HEK293 (cell line): ENCODE measurements at regions not wholly inside any gene's neighbourhood (a gene's known extent, or its start where the extent isn't known, plus 50 kb on each side); places are given as distances from the start of the nearest gene placed in this dataset.

Source experiments
- CTCF ChIA-PET: fragments of 350-600 bp; formaldehyde crosslinking; extraction: SDS; loops from one replicate; lab custom pipeline; 2021; ENCODE audit warnings: antibody characterized with exemption; lab: Yijun Ruan, JAX
- POLR2A ChIA-PET: fragments of 300-600 bp; formaldehyde crosslinking; extraction: SDS; loops from one replicate; lab custom pipeline; 2020; ENCODE audit warnings: antibody characterized with exemption, inconsistent platforms; lab: Yijun Ruan, JAX
- H3K27ac ChIP-seq: fragments of 200-500 bp; sonication (Bioruptor generic); 2 replicates; pipeline ENCODE4 v1.5.1; 2014; ENCODE audit warnings: low read depth, low read length, control low read depth, inconsistent platforms; ENCODE audit errors: extremely low read depth
- H3K36me3 ChIP-seq, 2 experiments: fragments of 200-500 bp in 1 of 2; sonication (Bioruptor generic) in 1 of 2; 1 replicate in 1 of 2; 2 replicates in 1 of 2; pipeline ENCODE4 v1.5.1; 2014 to 2017; ENCODE audit warnings: inconsistent platforms in 2 of 2, low read length in 2 of 2; ENCODE audit not compliant: control insufficient read depth in 2 of 2, insufficient read depth in 1 of 2
- H3K4me1 ChIP-seq: fragments of 200-500 bp; sonication (Bioruptor generic); 2 replicates; pipeline ENCODE4 v1.5.1; 2014; ENCODE audit warnings: mild to moderate bottlenecking, low read length, inconsistent platforms; ENCODE audit not compliant: control insufficient read depth, insufficient read depth
- H3K4me3 ChIP-seq: 2 replicates; pipeline ENCODE4 v1.5.1; 2011; ENCODE audit warnings: low read depth, mild to moderate bottlenecking, control low read depth, low read length, moderate library complexity
- H3K9me3 ChIP-seq: fragments of 200-500 bp; sonication (Bioruptor generic); 2 replicates; pipeline ENCODE4 v1.5.1; 2014; ENCODE audit warnings: low read depth, low read length, inconsistent platforms; ENCODE audit not compliant: control insufficient read depth, insufficient read depth
- GLIS2 ChIP-seq: fragments of 450-650 bp; formaldehyde crosslinking; IDR thresholded peaks from 2 replicates; pipeline ENCODE4 v1.5.1; 2016; ENCODE audit warnings: missing biosample characterization, missing genetic modification characterization
- KLF1 ChIP-seq: fragments of 450-650 bp; formaldehyde crosslinking; IDR thresholded peaks from 2 replicates; pipeline ENCODE4 v1.5.1; 2016; ENCODE audit warnings: missing biosample characterization, missing genetic modification characterization
- SP3 ChIP-seq: fragments of 450-650 bp; formaldehyde crosslinking; IDR thresholded peaks from 2 replicates; pipeline ENCODE4 v1.5.1; 2016; ENCODE audit warnings: missing biosample characterization, missing genetic modification characterization
- ZBTB17 ChIP-seq: fragments of 450-650 bp; formaldehyde crosslinking; IDR thresholded peaks from 2 replicates; pipeline ENCODE4 v1.5.1; 2016; ENCODE audit warnings: missing biosample characterization, missing genetic modification characterization
- ZBTB20 ChIP-seq: fragments of 450-650 bp; formaldehyde crosslinking; IDR thresholded peaks from 2 replicates; pipeline ENCODE4 v1.5.1; 2016; ENCODE audit warnings: missing biosample characterization, missing genetic modification characterization
- ZFHX2 ChIP-seq: fragments of 450-650 bp; formaldehyde crosslinking; conservative IDR thresholded peaks from 2 replicates; pipeline ENCODE4 v1.5.1; 2016; ENCODE audit warnings: missing biosample characterization, missing genetic modification characterization
- ZNF132 ChIP-seq: fragments of 450-650 bp; formaldehyde crosslinking; IDR thresholded peaks from 2 replicates; pipeline ENCODE4 v1.5.1; 2017; ENCODE audit warnings: missing biosample characterization, missing genetic modification characterization, borderline replicate concordance
- ZNF510 ChIP-seq: fragments of 450-650 bp; formaldehyde crosslinking; IDR thresholded peaks from 2 replicates; pipeline ENCODE4 v1.5.1; 2018; ENCODE audit warnings: mild to moderate bottlenecking, missing genetic modification characterization, missing biosample characterization; ENCODE audit not compliant: insufficient replicate concordance
- ZNF514 ChIP-seq: fragments of 450-650 bp; formaldehyde crosslinking; IDR thresholded peaks from 2 replicates; pipeline ENCODE4 v1.5.1; 2016; ENCODE audit warnings: missing biosample characterization, missing genetic modification characterization
- ZNF76 ChIP-seq: fragments of 450-650 bp; formaldehyde crosslinking; IDR thresholded peaks from 2 replicates; pipeline ENCODE4; 2016; ENCODE audit warnings: low read depth, missing biosample characterization, missing genetic modification characterization, borderline replicate concordance
- ZXDB ChIP-seq: fragments of 450-650 bp; formaldehyde crosslinking; IDR thresholded peaks from 2 replicates; pipeline ENCODE4 v1.5.1; 2016; ENCODE audit warnings: missing biosample characterization, missing genetic modification characterization
- TF ChIP-seq, protein P1 (sequence below): fragments of 450-650 bp; formaldehyde crosslinking; optimal IDR thresholded peaks from 2 replicates; pipeline ENCODE3; 2016; ENCODE audit warnings: missing biosample characterization, mild to moderate bottlenecking, missing genetic modification characterization
- TF ChIP-seq, protein P2 (sequence below): fragments of 450-650 bp; formaldehyde crosslinking; IDR thresholded peaks from 2 replicates; pipeline ENCODE4 v1.5.1; 2016; ENCODE audit warnings: missing biosample characterization, missing genetic modification characterization
- TF ChIP-seq, protein P3 (sequence below): fragments of 450-650 bp; formaldehyde crosslinking; IDR thresholded peaks from 2 replicates; pipeline ENCODE4 v1.5.1; 2016; ENCODE audit warnings: missing biosample characterization, missing genetic modification characterization
- TF ChIP-seq, protein P4 (sequence below): fragments of 450-650 bp; formaldehyde crosslinking; IDR thresholded peaks from 2 replicates; pipeline ENCODE4 v1.5.1; 2017; ENCODE audit warnings: missing biosample characterization, missing genetic modification characterization
- TF ChIP-seq, protein P5 (sequence below): fragments of 450-650 bp; formaldehyde crosslinking; conservative IDR thresholded peaks from 2 replicates; pipeline ENCODE4 v1.5.1; 2016; ENCODE audit warnings: low read depth, missing biosample characterization, missing genetic modification characterization

DNA sequence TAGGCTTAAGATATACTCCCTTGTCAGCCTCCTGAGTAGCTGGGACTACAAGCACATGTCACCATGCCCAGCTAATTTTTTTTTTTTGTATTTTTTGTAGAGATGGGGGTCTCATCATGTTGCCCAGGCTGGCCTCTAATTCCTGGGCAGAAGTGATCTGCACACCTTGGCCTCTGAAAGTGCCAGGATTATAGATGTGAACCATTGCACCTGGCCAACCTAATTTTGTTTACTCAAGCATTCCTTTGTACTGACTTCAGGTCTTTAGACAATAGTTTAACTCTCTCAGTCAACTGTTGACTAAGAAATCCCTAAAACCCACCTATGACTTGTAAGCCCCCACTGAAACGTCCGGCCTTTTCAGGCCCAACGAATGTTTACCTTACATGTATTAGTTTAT, 628.3 kb upstream of the CDH8 start:
- no peaks in the 10 kb centered on the region for H3K9me3 ChIP-seq

DNA sequence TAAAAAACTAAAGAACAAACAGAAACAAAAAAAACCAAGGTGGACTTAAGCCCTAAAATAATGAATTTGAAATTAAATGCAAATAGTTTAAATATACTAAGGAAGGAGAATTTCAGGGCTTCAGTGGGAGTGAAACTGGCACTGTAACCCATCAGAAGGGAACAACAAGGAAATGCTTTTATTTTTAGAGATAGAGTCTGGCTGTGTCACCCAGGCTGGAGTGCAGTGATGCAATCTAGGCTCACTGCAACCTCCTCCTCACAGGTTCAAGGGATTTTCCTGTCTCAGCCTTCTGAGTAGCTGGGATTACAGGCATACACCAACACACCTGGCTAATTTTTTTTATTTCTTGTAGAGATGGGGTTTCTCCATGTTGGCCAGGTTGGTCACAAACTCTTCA, 625.2 kb upstream of the CDH8 start:
- no peaks in the 10 kb centered on the region for H3K9me3 ChIP-seq
- no peak for TF ChIP-seq ZBTB20 (tag by site-specific recombination)
- TF ChIP-seq ZNF76 (tag by site-specific recombination) = no peak
- TF ChIP-seq, protein P1, sequence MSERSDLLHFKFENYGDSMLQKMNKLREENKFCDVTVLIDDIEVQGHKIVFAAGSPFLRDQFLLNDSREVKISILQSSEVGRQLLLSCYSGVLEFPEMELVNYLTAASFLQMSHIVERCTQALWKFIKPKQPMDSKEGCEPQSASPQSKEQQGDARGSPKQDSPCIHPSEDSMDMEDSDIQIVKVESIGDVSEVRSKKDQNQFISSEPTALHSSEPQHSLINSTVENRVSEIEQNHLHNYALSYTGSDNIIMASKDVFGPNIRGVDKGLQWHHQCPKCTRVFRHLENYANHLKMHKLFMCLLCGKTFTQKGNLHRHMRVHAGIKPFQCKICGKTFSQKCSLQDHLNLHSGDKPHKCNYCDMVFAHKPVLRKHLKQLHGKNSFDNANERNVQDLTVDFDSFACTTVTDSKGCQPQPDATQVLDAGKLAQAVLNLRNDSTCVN = no peak
- TF ChIP-seq, all 188 proteins: peak for 0
- Histone ChIP-seq H3K27ac (no peak overlapping the region), H3K4me3 (no peak overlapping the region), H3K36me3 (no peaks in the 10 kb centered on the region), H3K4me1 (no peaks in the 10 kb centered on the region)
- ChIA-PET POLR2A (no interaction called here), CTCF (no interaction called here)

More for the DNA sequence above, 628.3 kb upstream of the CDH8 start:
- Histone ChIP-seq H3K36me3 (no peaks in the 10 kb centered on the region), H3K27ac (no peak overlapping the region), H3K4me1 (no peaks in the 10 kb centered on the region), H3K4me3 (no peak overlapping the region)
- TF ChIP-seq SP3 (tag by site-specific recombination) = no peak
- ChIA-PET POLR2A (no interaction called here), CTCF (no interaction called here)

DNA sequence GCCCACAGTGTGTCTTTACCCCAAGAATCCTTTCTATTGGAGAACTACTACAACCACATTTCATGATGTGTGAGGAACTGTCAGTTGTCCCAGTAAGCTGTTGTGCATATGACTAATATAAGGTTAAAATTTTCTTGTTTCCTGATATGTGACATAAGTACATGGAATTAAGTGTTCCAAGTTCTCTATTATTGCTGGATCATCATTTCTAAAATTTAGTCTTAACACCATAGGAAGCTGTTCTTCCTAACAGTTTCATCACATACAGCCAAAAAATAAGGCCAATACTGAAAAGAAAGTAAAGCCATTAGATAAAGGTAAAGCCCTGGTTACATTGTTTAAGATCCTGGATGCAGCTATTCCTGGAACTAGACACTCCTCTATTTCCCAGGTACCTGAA, 620.9 kb upstream of the CDH8 start:
- ChIA-PET CTCF (no interaction called here), POLR2A (no interaction called here)
- H3K4me1 ChIP-seq = no peaks in the 10 kb centered on the region
- TF ChIP-seq, protein P2, sequence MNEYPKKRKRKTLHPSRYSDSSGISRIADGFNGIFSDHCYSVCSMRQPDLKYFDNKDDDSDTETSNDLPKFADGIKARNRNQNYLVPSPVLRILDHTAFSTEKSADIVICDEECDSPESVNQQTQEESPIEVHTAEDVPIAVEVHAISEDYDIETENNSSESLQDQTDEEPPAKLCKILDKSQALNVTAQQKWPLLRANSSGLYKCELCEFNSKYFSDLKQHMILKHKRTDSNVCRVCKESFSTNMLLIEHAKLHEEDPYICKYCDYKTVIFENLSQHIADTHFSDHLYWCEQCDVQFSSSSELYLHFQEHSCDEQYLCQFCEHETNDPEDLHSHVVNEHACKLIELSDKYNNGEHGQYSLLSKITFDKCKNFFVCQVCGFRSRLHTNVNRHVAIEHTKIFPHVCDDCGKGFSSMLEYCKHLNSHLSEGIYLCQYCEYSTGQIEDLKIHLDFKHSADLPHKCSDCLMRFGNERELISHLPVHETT = no peak
- TF ChIP-seq GLIS2 (tag by site-specific recombination) (no peak), ZBTB17 (tag by site-specific recombination) (no peak), ZFHX2 (tag by site-specific recombination) (no peak), ZNF132 (tag by site-specific recombination) (no peak)
- TF ChIP-seq, protein P3, sequence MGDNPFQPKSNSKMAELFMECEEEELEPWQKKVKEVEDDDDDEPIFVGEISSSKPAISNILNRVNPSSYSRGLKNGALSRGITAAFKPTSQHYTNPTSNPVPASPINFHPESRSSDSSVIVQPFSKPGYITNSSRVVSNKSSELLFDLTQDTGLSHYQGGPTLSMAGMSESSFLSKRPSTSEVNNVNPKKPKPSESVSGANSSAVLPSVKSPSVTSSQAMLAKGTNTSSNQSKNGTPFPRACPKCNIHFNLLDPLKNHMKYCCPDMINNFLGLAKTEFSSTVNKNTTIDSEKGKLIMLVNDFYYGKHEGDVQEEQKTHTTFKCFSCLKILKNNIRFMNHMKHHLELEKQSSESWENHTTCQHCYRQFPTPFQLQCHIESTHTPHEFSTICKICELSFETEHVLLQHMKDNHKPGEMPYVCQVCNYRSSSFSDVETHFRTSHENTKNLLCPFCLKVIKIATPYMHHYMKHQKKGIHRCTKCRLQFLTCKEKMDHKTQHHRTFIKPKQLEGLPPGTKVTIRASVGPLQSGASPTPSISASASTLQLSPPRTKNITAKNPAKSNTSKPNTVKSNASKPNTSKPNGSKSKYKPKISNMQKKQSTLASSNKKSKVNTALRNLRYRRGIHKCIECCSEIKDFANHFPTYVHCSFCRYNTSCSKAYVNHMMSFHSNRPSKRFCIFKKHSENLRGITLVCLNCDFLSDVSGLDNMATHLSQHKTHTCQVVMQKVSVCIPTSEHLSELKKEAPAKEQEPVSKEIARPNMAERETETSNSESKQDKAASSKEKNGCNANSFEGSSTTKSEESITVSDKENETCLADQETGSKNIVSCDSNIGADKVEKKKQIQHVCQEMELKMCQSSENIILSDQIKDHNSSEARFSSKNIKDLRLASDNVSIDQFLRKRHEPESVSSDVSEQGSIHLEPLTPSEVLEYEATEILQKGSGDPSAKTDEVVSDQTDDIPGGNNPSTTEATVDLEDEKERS = no peak
- no peaks in the 10 kb centered on the region for H3K9me3 ChIP-seq
- H3K27ac ChIP-seq = no peak overlapping the region
- H3K4me3 ChIP-seq = no peak overlapping the region
- H3K36me3 ChIP-seq = no peaks in the 10 kb centered on the region

DNA sequence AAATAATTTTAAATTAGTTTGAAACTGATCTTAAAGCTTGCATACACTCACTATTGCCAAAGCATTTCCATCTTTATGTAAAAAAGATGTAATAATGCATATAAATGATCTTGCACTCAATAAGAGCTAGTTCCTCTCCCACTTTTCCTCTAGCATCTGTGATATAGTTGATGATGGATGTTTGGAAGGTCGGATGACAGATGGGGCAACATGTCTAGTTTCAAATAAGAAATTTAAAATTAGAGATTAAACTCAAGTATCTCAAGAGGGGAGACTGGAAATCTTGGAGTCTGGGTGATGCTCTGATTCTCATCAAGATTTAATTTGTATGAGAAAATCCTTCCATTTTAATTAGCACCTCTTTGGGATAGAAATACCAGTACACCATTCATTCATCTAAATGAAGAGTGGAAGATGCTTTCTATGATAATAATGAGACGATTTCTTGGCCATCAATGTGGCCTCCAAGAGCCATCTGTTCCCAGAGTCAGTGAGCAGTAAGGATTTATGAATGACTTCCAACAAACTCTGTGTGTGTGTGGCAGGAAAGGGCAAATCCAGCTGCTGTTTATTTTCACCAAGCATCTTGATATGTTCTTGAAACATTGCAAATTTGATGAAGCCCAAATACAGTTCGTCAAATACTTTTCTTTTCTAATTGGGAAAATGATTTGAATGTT, 616.3 kb upstream of the CDH8 start:
- no peaks in the 10 kb centered on the region for H3K36me3 ChIP-seq
- CTCF ChIA-PET = no interaction called here
- POLR2A ChIA-PET = no interaction called here
- H3K4me1 ChIP-seq = no peaks in the 10 kb centered on the region
- no peak overlapping the region for H3K4me3 ChIP-seq
- H3K27ac ChIP-seq = no peak overlapping the region
- no peaks in the 10 kb centered on the region for H3K9me3 ChIP-seq
- no peak for TF ChIP-seq ZNF510 (tag by site-specific recombination)
- TF ChIP-seq ZXDB (tag by site-specific recombination) = no peak
- no peak for TF ChIP-seq KLF1 (tag by site-specific recombination)
- no peak for TF ChIP-seq ZNF514 (tag by site-specific recombination)
- TF ChIP-seq, protein P4, sequence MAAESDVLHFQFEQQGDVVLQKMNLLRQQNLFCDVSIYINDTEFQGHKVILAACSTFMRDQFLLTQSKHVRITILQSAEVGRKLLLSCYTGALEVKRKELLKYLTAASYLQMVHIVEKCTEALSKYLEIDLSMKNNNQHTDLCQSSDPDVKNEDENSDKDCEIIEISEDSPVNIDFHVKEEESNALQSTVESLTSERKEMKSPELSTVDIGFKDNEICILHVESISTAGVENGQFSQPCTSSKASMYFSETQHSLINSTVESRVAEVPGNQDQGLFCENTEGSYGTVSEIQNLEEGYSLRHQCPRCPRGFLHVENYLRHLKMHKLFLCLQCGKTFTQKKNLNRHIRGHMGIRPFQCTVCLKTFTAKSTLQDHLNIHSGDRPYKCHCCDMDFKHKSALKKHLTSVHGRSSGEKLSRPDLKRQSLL (tag by site-specific recombination) = no peak
- TF ChIP-seq, protein P5, sequence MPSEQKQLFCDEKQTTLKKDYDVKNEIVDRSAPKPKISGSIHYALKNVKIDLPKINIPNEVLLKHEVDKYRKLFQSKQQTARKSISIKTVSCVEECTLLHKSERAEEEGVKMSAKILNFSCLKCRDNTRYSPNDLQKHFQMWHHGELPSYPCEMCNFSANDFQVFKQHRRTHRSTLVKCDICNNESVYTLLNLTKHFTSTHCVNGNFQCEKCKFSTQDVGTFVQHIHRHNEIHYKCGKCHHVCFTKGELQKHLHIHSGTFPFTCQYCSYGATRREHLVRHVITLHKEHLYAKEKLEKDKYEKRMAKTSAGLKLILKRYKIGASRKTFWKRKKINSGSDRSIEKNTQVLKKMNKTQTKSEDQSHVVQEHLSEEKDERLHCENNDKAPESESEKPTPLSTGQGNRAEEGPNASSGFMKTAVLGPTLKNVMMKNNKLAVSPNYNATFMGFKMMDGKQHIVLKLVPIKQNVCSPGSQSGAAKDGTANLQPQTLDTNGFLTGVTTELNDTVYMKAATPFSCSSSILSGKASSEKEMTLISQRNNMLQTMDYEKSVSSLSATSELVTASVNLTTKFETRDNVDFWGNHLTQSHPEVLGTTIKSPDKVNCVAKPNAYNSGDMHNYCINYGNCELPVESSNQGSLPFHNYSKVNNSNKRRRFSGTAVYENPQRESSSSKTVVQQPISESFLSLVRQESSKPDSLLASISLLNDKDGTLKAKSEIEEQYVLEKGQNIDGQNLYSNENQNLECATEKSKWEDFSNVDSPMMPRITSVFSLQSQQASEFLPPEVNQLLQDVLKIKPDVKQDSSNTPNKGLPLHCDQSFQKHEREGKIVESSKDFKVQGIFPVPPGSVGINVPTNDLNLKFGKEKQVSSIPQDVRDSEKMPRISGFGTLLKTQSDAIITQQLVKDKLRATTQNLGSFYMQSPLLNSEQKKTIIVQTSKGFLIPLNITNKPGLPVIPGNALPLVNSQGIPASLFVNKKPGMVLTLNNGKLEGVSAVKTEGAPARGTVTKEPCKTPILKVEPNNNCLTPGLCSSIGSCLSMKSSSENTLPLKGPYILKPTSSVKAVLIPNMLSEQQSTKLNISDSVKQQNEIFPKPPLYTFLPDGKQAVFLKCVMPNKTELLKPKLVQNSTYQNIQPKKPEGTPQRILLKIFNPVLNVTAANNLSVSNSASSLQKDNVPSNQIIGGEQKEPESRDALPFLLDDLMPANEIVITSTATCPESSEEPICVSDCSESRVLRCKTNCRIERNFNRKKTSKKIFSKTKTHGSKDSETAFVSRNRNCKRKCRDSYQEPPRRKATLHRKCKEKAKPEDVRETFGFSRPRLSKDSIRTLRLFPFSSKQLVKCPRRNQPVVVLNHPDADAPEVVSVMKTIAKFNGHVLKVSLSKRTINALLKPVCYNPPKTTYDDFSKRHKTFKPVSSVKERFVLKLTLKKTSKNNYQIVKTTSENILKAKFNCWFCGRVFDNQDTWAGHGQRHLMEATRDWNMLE (tag by site-specific recombination) = no peak
